ENCODE measurements at regions not wholly inside any gene's neighbourhood (a gene's known extent, or its start where the extent isn't known, plus 50 kb on each side); places are given as distances from the start of the nearest gene placed in this dataset.

DNA sequence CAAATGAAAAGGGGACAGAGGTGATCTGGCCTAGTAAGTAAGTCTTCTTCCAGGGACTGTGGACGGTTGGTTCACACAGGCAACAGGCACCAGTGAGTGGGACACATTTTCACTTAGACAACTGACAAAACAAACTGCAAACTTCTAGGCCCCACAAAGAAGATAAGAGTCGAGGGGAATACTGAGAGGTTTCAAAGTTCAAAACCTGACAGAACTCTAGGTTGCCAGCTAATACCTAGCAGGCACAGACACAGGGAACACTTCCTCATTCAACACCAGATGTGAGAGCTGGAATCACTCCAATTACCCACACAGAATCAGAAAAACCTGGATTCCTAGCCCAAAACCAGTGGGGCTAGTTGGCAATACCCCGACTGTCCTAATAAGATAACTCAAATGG, 621.7 kb downstream of the ZPLD1 start:
- no peak for DNase-seq (ENCODE audit: low read depth, low spot score)
- no TSS peak for BruUV-seq (replicated peaks)
- in situ Hi-C loops (cut with HindIII; ENCODE audit: low pct_unique_long_range_greater_than_20kb, low sequenced_read_pairs), result no loop called here
- no peaks in the 10 kb centered on the region for H3K9me3 ChIP-seq (ENCODE audit: control insufficient read depth, insufficient read depth, low read depth, low read length)
- POLR2A ChIA-PET, result no interaction called here
- intact Hi-C loops (cut with micrococcal nuclease; ENCODE audit: unreplicated experiment), result no loop called here
- no peak overlapping the region for H3K4me3 ChIP-seq (ENCODE audit: low read depth in 2 of 2, low read length in 2 of 2)
- H3K27ac ChIP-seq (ENCODE audit: low read length), result no peak overlapping the region
- TF ChIP-seq, protein P1, sequence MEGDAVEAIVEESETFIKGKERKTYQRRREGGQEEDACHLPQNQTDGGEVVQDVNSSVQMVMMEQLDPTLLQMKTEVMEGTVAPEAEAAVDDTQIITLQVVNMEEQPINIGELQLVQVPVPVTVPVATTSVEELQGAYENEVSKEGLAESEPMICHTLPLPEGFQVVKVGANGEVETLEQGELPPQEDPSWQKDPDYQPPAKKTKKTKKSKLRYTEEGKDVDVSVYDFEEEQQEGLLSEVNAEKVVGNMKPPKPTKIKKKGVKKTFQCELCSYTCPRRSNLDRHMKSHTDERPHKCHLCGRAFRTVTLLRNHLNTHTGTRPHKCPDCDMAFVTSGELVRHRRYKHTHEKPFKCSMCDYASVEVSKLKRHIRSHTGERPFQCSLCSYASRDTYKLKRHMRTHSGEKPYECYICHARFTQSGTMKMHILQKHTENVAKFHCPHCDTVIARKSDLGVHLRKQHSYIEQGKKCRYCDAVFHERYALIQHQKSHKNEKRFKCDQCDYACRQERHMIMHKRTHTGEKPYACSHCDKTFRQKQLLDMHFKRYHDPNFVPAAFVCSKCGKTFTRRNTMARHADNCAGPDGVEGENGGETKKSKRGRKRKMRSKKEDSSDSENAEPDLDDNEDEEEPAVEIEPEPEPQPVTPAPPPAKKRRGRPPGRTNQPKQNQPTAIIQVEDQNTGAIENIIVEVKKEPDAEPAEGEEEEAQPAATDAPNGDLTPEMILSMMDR (IDR thresholded peaks at IDR 0.05), result no peak
- TF ChIP-seq POLR2AphosphoS5 (IDR thresholded peaks at IDR 0.05; ENCODE audit: low read depth, low read length), result no peak
- TF ChIP-seq SIN3A (IDR thresholded peaks at IDR 0.05; ENCODE audit: borderline replicate concordance, insufficient read depth, low read depth, low read length), result no peak
- TF ChIP-seq, protein P2, sequence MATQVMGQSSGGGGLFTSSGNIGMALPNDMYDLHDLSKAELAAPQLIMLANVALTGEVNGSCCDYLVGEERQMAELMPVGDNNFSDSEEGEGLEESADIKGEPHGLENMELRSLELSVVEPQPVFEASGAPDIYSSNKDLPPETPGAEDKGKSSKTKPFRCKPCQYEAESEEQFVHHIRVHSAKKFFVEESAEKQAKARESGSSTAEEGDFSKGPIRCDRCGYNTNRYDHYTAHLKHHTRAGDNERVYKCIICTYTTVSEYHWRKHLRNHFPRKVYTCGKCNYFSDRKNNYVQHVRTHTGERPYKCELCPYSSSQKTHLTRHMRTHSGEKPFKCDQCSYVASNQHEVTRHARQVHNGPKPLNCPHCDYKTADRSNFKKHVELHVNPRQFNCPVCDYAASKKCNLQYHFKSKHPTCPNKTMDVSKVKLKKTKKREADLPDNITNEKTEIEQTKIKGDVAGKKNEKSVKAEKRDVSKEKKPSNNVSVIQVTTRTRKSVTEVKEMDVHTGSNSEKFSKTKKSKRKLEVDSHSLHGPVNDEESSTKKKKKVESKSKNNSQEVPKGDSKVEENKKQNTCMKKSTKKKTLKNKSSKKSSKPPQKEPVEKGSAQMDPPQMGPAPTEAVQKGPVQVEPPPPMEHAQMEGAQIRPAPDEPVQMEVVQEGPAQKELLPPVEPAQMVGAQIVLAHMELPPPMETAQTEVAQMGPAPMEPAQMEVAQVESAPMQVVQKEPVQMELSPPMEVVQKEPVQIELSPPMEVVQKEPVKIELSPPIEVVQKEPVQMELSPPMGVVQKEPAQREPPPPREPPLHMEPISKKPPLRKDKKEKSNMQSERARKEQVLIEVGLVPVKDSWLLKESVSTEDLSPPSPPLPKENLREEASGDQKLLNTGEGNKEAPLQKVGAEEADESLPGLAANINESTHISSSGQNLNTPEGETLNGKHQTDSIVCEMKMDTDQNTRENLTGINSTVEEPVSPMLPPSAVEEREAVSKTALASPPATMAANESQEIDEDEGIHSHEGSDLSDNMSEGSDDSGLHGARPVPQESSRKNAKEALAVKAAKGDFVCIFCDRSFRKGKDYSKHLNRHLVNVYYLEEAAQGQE (IDR thresholded peaks at IDR 0.05; ENCODE audit: insufficient read depth in 1 of 2, low read depth in 2 of 2, low read length in 1 of 2), result no peak
- TF ChIP-seq TCF7L2 (IDR thresholded peaks at IDR 0.05; ENCODE audit: low read depth, low read length), result no peak
- no peaks in the 10 kb centered on the region for H3K4me1 ChIP-seq (ENCODE audit: control insufficient read depth, insufficient read depth, low read length)
- no peak for ATAC-seq
- H3K36me3 ChIP-seq (ENCODE audit: control insufficient read depth, insufficient read depth, low read length), result no peaks in the 10 kb centered on the region
- CTCF ChIA-PET, result no interaction called here
- H3K27me3 ChIP-seq (ENCODE audit: control insufficient read depth, insufficient read depth, low read length), result no peaks in the 10 kb centered on the region

DNA sequence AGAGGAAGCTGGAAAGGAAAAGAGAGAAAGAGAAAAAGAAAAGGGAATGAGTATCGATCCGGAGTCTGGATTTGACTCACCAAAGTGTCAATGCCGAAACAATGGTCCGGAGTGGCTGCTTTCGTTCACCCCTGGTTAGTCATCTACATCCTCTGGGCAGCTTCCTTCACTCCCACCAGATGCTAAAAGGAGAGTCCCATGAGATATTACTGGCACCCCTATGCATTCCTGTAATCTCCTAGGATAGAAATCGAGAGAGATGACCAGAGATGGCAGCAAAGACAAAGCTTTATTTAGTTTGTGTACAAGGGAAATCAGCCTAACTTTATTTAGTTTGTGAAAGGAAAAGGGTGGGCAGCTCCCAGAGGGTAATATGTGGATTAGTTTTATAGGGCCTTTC, 622.2 kb downstream of the ZPLD1 start:
- intact Hi-C loops (cut with micrococcal nuclease; ENCODE audit: unreplicated experiment) (no loop called here), in situ Hi-C loops (cut with HindIII; ENCODE audit: low pct_unique_long_range_greater_than_20kb, low sequenced_read_pairs) (no loop called here)
- BruUV-seq (replicated peaks), result no TSS peak
- H3K27me3 ChIP-seq (ENCODE audit: control insufficient read depth, insufficient read depth, low read length), result no peaks in the 10 kb centered on the region
- H3K36me3 ChIP-seq (ENCODE audit: control insufficient read depth, insufficient read depth, low read length), result no peaks in the 10 kb centered on the region
- no peak for DNase-seq (ENCODE audit: low read depth, low spot score)
- no peaks in the 10 kb centered on the region for H3K4me1 ChIP-seq (ENCODE audit: control insufficient read depth, insufficient read depth, low read length)
- H3K9me3 ChIP-seq (ENCODE audit: control insufficient read depth, insufficient read depth, low read depth, low read length), result no peaks in the 10 kb centered on the region
- no peak overlapping the region for H3K4me3 ChIP-seq (ENCODE audit: low read depth in 2 of 2, low read length in 2 of 2)
- H3K27ac ChIP-seq (ENCODE audit: low read length), result no peak overlapping the region
- TF ChIP-seq, protein P2 (IDR thresholded peaks at IDR 0.05; ENCODE audit: insufficient read depth in 1 of 2, low read depth in 2 of 2, low read length in 1 of 2), result no peak
- TF ChIP-seq, protein P1 (IDR thresholded peaks at IDR 0.05), result no peak
- TF ChIP-seq TCF7L2 (IDR thresholded peaks at IDR 0.05; ENCODE audit: low read depth, low read length) (no peak), POLR2AphosphoS5 (IDR thresholded peaks at IDR 0.05; ENCODE audit: low read depth, low read length) (no peak), SIN3A (IDR thresholded peaks at IDR 0.05; ENCODE audit: borderline replicate concordance, insufficient read depth, low read depth, low read length) (no peak)
- ATAC-seq, result no peak
- POLR2A ChIA-PET, result no interaction called here
- CTCF ChIA-PET, result no interaction called here
